HG03097 (cell line): ENCODE measurements at regions not wholly inside any gene's neighbourhood (a gene's known extent, or its start where the extent isn't known, plus 50 kb on each side); places are given as distances from the start of the nearest gene placed in this dataset.
"Not testable (repeated sequence)": the region's sequence is repeated elsewhere in the genome, so short reads cannot be mapped to it uniquely, and the experiment has no call there.

Source experiments
- ATAC-seq: cut with Tn5 transposase; IDR thresholded peaks from one replicate; pipeline ENCODE4 v1.9.1; 2021; ENCODE audit not compliant: unreplicated experiment, low FRiP score

DNA sequence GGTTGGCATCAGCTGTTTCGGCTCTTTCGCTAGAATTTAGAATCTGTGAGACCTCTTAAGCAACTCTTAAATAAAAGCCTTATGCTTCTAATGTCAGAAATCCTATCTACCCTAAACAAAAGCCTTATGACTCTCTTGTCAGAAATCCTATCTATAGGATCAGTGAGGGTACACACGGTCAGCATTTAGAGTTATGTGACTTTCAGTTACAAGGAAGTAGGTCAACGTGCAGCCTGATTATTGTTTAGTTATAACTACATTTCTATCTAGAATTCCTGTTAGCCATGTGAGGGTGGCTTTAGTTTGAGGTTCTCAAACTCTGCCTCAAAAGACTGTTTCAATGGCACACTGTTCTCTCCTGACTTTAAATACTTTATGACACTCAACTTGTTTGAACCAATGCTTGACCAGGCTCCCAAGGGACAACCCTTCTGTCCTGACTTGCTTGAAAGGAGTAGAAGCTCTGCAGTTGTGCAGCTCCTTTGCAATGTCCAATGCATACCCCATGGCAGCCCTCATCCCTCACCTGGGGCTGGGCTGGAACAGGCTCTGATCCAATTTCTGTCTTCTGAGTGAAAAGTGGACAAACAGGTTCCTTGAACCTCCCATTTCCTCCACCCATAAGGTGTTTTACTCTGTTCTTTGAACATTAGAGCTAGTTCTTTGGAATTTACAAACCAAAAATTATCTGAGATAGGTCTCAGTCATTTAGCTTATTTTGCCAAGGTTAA lies 251.6 kb upstream of the PIK3R1 start:
- ATAC-seq = no peak

DNA sequence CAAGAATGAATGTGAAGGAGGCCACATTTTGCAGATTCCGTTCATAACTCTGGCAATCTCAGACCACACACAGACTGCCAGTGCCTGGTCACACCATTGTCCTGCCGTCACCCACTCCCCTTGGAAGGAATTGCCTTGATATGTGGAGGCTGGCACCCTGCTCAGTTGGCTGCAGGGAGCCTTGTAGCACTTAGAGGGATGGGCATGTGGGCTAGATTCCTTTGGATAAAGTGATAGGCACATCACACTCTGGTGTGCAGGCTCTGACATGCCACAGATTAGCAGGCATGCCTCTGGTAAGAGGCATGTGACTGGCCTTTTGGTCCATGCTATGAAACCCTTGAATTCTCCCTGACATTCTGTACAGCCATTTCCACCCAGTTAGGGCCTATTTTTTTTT lies 254.6 kb upstream of the PIK3R1 start:
- ATAC-seq = no peak

DNA sequence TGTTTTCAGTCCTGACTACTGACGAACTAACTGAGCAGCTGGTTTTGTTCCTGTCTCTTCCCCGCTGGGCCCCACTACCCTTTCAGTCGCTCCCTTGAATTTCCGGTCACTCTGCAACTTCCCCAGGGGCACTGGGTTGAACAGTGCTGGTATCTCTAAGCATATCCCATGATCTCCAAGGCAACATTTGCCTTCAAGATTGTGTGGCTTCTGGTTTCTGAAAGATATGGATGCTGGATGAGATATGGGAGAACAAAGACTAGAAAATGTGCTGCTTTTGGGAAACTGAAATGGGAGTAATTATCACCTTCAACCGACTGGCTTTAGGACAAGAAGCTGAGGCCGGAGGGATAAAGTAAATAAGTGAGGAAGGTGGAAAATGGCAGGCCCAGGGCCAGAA lies 258.2 kb upstream of the PIK3R1 start:
- no peak for ATAC-seq

DNA sequence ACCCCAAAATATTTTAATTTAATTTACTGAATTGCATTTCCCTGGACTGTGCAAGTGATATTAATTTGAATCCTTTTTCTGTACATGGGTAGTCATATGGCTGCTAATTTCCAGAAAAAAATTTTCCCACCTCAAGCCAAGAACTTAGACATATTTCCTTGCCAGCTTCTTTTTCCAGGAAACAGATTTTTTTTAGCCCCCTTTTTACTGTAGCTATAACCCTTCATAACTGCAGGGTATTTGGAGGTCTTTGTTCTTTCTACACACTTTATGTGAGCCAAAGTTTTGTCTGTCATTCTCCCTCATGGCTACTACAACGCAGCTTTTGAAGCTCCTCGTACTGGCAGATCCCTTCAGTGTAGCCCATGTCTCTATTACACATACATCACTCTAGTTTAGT lies 261.2 kb upstream of the PIK3R1 start:
- no peak for ATAC-seq

DNA sequence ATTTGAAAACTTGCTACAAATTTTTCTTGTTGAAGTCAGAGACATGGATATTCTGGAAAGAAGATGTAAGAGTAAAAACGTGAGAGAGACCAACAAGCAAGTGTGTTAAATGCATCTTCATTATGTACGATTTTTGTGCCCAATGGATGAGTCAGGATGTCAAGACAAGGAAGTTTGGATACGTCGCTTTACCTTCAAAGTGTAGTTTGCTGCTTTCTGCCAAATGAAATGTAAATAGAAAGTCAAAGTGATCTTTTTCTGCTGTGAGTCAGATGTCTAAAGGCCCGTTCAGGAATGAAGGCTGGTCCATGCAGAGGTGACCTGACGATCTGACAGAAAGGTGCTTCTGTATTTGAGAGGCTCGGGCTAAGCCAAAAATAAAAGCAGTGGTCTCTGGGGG lies 273.1 kb upstream of the PIK3R1 start:
- no peak for ATAC-seq

DNA sequence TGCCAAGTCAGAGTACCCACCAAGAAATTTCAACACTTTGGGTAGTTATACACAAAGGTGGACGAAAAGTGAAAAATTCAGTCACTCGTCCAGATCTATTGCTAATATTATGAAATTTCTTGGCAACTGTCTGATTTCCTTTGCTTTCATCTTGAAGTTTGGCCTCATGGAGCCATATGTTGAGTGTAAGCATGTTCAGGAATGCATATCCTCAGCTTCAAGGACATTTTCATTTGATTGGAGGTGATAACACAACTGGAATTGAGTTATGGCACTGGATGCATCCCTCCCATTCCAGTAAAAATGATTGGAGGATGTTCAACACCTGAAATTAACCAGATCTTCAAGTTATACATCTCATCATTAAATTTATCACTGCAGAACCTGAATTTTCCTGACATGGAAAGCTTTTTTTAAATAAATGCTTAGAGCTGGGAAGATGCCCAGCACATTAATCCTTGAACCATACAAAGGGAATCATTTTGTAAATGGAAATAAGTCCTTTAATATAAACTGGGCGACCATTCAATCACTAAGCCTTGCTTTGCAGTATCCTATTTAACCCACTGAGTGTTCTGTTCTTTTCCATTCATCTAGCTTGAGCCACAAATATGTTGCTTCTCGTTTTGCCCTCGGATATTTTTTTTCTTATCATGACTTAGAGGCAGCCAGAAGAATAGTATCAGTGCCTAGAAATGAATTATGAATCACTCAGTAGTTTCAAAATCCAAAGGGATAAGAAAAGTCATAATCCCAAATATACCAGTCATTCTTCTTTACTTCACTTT lies 273.7 kb upstream of the PIK3R1 start:
- ATAC-seq = no peak

DNA sequence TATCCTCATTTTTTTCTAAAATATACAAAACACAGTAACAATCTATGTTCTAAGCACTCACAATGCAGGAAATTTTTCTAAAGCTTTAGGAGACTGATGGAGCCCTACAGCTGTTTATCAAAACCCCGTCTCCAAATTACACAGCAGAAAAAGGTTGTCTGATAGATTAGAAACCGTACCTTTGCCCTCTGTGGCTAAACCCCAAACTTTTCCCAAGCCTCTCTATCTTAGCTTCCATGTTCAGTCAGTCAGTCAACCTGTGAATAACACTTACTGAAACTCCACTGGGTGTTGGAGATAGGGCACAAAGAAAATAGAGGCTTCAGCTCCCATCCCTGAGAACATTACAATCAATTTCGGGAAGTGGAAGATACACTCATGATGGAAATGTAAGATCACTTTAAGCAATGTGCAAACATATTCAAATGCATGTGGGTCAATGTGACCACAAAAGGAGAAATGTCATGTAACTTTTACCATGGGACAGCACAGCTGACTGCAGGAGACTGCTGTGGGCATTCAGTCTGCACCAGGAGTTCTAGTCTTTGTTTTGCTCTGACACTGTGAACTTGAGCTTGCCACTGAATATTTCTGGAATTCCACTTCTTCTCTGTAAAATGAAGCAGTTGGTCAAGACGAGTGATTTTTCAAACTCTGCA lies 279.5 kb upstream of the PIK3R1 start:
- ATAC-seq = no peak

DNA sequence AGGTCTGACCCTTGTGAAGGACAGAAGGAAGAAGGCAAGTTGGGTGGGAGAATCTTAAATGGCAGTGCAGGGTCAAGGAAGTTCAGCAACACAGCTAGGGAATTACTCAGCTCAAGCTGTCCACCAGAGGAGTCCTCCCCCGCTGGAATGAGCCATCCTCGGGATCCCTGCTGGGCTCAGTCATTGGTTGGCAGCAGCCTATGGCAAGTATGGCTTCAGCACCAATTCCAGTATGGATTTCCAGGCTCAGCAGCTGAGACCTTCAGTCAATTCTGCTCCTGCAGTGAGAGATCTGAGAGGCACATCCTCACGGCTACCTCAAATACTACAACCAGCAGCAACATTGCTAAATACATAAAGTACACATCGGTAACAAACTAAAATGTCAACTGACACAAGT lies 280.6 kb upstream of the PIK3R1 start:
- no peak for ATAC-seq

DNA sequence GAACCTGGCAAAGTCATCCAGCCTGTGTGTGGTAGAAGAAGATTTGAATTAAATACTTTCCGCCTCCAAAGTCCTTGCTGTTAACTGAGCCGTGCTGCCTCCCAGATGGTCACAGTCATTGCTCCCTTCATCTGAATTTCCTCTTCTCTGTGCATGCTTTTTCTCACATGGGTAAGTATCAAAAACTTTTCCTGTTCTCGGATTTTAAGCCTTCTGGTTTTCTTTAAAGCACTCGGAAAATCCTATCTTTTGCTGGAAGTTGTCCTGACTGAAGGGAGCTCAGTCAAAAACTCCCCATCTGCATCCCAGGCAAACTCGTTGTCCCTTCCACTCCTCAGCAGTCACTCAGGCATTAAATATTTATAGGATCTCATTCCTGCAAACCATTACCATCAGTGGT lies 290.0 kb upstream of the PIK3R1 start:
- ATAC-seq = no peak

DNA sequence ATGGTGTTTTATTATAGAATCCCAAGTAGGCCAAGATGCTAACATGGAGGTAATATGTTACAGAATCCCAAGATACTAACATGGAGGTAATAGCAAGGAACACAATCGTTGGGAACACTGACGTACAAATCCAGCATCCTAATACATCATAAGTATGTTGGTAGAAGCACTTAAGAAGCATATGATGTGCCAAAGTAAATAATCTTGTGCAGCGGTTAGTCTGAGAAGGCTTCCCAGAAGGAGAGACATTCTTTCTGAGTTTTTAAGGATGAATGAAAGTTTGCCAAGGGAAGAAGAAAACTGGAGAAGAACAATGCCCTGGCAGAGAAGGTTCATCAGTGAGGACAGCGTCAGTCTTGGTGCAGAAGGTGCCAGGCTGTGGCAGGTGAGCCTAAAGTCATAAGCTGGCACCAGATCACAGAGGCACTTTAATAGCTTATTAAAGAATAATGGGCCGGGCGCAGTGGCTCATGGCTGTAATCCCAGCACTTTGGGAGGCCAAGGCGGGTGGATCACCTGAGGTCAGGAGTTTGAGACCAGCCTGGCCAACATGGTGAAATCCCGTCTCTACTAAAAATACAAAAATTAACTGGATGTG lies 294.5 kb upstream of the PIK3R1 start:
- ATAC-seq = no peak

DNA sequence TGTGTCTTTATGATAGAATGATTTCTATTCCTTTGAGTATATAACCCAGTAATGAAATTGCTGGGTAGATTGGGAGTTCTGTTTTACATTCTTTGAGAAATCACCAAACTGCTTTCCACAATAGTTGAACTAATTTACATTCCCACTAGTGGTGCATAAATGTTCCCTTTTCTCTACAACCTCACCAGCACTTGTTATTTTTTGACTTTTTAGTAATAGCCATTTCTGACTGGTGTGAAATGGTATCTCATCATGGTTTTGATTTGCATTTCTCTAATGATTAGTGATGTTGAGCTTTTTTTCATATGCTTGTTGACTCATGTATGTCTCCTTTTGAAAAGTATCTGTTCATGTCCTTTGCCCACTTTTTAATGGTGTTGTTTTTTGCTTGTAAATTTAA lies 296.0 kb upstream of the PIK3R1 start:
- ATAC-seq = not testable (repeated sequence)

DNA sequence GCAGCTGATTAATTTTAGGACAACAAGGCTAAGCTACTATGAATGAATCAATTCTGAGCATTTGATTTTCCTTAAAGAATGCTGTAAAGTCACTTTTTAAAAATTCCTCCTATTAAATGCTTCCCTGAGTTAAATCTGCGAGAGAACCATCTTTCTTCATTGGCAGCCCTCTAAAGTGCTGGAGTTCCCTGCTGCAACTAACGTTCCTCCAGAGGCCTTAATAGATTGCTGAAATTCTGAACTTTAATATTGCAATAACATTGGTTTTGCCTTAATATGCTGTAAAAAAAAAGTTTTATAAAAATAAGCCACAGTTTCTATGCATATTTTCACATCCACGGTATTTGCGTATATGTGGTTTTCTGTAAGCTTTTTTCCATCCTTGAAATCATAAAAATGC lies 298.0 kb upstream of the PIK3R1 start:
- no peak for ATAC-seq

DNA sequence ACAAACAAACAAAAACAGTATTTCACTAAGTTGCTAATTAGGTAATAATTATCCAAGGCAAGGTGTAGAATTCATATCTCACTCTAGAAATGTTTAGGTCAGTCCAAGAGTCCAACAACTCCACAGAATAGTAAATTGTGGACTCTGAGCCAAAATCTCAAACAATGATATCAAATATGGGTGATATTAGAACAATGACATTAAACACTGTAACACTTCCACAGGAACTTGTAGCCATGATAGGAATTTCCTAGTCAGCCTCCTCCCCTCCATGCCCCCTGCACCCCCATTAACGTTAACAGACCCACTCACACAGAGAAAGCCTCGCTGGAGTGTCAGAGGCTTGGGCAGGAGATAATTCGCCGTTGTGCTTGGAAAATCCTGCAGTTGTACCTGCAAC lies 305.0 kb upstream of the PIK3R1 start:
- ATAC-seq = no peak

DNA sequence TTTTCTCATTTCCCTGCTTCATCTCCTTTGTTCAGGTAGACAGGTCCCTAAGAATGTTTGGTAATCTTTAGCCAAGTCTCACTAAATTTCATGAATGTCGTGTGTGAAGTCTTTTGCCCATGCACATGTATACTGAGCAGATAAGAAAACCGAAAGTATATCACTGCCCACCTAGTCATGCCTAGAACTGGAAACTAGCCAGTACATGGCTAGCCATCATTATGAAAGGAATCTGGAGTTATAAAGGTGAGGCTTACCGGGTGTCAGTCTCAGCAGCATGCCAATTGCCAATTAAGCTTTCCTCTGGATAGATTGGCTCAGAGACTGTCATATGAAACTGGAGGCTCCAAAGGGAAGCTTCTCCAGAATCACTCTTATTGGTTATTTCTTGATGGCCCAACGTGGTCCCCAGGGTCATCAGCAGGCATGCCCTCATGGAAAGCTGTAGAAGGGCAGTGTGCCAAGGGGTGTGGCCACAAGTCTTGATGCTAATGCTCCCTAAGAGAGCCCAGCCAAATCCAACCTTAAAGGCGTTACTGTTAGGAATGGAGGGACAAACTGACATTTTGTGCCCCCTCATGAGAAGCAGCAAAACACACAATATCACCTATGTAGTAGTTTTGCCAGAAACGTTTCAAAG lies 307.3 kb upstream of the PIK3R1 start:
- ATAC-seq = no peak

DNA sequence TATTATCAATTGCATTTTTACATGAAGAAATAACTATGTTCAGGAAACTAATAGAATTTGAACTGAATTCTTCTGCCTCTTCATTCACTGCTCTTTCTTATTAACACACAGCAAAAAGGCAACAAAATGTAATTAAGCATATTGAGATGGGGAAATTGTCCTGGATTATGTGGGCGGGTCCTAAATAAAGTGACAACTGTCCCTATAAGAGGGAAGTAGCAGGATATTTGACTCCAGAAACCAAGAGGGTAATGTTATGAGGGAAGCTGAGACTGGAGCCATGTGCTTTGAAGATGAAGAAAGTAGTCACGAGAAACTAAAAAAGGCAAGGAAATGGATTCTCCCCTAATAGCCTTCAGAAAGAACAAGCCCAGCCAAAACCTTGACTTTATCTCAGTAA lies 311.2 kb upstream of the PIK3R1 start:
- no peak for ATAC-seq

DNA sequence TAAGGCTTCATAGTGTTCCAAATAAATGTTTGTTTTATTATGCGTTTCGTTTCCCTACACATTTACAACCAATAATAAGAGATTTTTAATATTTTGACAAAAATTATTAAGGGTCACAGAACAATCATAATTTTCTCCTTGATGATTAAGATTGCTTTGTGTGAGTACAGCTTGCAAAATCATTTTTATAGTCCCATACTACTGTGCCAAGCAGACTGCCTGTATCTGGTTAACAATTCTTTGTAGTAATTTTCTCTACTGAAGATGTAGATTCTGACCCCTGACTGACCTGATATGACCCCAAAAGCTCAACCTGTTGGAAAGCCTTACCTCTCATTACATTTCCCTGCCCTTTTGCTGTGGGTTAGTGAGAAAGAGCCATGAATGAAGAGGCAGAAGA lies 311.9 kb upstream of the PIK3R1 start:
- ATAC-seq = no peak

DNA sequence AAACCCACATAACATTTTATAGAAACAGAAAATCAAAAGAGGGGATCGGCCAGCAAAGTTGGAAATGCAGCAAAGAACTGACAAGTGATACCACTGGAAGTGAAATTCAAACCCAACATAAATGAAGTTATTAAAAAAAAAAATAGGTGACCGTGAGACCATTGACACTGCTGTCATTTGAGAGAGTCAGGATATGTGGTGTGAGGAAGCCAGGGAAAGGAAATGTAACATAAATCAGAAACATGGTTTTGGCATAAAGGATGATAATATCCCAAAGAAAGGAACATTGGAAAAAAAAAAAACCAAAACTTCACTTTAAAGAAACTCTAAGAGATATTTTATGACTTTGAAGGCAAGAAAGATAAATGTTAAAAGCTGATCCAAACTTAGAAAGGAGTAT lies 312.4 kb upstream of the PIK3R1 start:
- no peak for ATAC-seq

DNA sequence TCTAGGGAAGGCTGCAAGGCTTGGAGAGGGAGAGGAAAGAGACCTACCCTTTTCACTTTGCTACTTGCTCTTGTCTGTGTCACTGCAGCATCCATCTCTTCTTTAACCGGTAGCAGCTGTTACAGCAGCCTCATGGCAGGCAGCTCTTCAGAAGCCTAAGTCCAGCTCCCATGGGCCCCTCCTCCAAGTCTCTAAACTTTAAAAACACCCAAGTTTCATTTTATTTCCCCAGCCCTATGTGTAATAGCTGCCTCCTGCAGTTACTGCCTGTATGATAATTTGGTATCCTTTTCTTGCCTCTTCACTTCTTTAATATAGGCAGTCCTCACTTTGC lies 313.1 kb upstream of the PIK3R1 start:
- ATAC-seq = no peak

DNA sequence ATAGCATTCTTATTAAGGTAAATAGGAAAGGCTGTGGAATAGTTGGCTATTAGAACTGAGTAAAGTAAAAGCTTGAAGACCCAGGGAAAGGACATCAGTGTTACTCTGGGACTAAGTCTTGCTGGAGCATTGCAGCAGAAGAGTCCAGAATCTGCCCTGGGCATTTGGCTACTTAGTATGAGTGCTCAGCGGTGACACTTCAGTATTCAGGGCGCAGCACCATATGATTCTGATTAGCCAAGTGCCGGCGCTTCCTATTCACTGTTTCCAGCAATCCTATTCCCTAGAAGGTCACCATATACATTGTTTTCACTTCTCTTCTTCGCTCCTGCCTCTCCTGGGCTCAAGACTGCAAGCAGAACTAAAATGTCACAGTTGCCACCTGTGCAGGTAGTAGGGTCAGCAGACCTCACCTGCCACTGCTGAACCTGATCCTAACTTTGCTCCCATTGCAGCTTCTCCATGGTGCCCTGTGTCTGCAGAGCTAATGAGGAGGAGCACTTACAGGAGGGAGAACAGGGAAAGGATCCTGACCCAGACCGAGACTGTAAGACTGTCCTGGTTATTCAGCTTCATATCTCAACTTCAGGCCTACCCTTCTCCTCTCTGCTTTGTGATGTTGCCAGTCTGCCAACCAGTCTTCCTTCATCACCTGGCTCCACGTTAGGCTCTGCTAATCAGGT lies 313.6 kb upstream of the PIK3R1 start:
- ATAC-seq = no peak

DNA sequence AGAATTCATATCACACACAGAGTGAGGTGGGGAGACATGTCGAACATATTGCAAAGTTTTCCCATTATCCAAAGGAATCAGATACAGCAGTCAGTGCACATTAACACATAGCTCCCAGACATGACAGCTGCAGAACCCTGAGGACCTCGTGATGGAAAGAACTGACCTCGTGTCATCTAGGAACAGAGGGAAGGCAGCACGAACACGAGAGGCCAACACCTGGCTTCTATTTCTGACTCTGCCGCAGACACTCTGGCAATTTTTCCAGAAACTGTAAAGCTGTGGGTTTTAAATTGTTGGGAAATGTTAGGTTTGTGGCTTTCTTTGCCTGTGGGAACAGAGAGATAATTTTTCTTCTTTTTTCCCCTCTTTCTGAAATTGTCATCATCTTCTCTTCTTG lies 315.0 kb upstream of the PIK3R1 start:
- ATAC-seq = no peak

DNA sequence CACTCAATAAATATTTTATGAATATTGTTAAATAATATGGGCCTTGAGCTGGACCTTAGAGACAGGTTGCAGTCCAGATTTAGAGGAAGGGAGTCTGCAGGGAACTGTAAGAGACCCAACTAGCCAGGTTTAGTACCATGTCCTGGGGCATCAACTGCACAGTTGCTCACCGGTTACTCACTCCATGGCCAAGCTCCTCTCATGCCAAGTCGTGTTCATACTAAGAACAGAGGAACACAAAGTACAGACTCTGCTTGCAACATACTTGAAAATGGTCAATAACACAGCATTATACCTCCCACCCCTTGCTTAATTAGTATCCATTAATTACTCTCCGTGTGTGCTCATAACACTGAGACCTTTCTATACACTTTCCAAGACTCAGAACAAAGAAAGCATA lies 317.6 kb upstream of the PIK3R1 start:
- no peak for ATAC-seq
